SK-N-SH (cell line): ENCODE measurements at regions not wholly inside any gene's neighbourhood (a gene's known extent, or its start where the extent isn't known, plus 50 kb on each side); places are given as distances from the start of the nearest gene placed in this dataset.
"Not testable (repeated sequence)": the region's sequence is repeated elsewhere in the genome, so short reads cannot be mapped to it uniquely, and the experiment has no call there.

Source experiments
- CTCF ChIP-seq: fragments of 200-600 bp; sonication (generic); IDR thresholded peaks from 2 replicates; pipeline ENCODE4 v1.6.1; 2017; ENCODE audit warnings: antibody characterized with exemption, mild to moderate bottlenecking, moderate library complexity
- EP300 ChIP-seq, 2 experiments: IDR thresholded peaks; 2 replicates each; pipeline versions ENCODE4 v1.4.0 to v1.6.1; 2012; ENCODE audit warnings: borderline replicate concordance in 1 of 2, low read depth in 1 of 2, low read length in 1 of 2
- MEF2A ChIP-seq: IDR thresholded peaks from 2 replicates; pipeline ENCODE4 v1.4.0; 2012; ENCODE audit warnings: low read depth, borderline replicate concordance
- NFIC ChIP-seq: IDR thresholded peaks from 2 replicates; pipeline ENCODE4 v1.4.0; 2012; ENCODE audit warnings: borderline replicate concordance
- NRF1 ChIP-seq: IDR thresholded peaks from 2 replicates; pipeline ENCODE4 v1.6.1; 2012; ENCODE audit warnings: low read depth, mild to moderate bottlenecking, low read length
- POLR2AphosphoS5 ChIP-seq: IDR thresholded peaks from 2 replicates; pipeline ENCODE4 v1.6.1; 2012; ENCODE audit warnings: low read depth, low read length
- REST ChIP-seq: IDR thresholded peaks from 2 replicates; pipeline ENCODE4 v1.6.1; 2012; ENCODE audit warnings: mild to moderate bottlenecking, low read depth, low read length, moderate library complexity
- RFX5 ChIP-seq: IDR thresholded peaks from 2 replicates; pipeline ENCODE4 v1.6.1; 2012; ENCODE audit warnings: mild to moderate bottlenecking, improper control_type of control experiment, low read length
- RXRA ChIP-seq: IDR thresholded peaks from 2 replicates; pipeline ENCODE4 v1.4.0; 2012; ENCODE audit warnings: low read depth, mild to moderate bottlenecking, borderline replicate concordance
- SIN3A ChIP-seq: IDR thresholded peaks from 2 replicates; pipeline ENCODE4 v1.6.1; 2012; ENCODE audit warnings: low read depth, mild to moderate bottlenecking, low read length, moderate library complexity, borderline replicate concordance
- ZBTB33 ChIP-seq: IDR thresholded peaks from 2 replicates; pipeline ENCODE4 v1.4.0; 2012; ENCODE audit warnings: low read depth, borderline replicate concordance

GRCh38 chr12:87194389-87194788 lies 834.8 kb downstream of the C12orf50 start:
- not testable (repeated sequence) for TF ChIP-seq POLR2AphosphoS5; NFIC; CTCF; MEF2A; NRF1; ZBTB33; EP300 (IDR thresholded peaks at IDR 0.05; ENCODE audit: borderline replicate concordance in 1 of 2, low read depth in 1 of 2, low read length in 1 of 2); RFX5; RXRA; REST; SIN3A
